ENCODE measurements at regions not wholly inside any gene's neighbourhood (a gene's known extent, or its start where the extent isn't known, plus 50 kb on each side); places are given as distances from the start of the nearest gene placed in this dataset.

- Mint-ChIP-seq H3K36me3 (ENCODE audit: low read depth) (no peaks in the 10 kb centered on the region; the same call in 2 of the 3 replicates), H3K4me1 (peaks cover 13% of the 10 kb centered on the region), H3K4me3 (no peak overlapping the region), H3K9me3 (no peaks in the 10 kb centered on the region; the same call in 2 of the 3 replicates), H3K27me3 (ENCODE audit: insufficient read depth, low read depth, poor library complexity) (peaks cover 2% of the 10 kb centered on the region), H3K27ac (no peak overlapping the region)
- H2AFZ ChIP-seq = no peak overlapping the region
- ATAC-seq (no peak), DNase-seq (ENCODE audit: low spot score) (no peak)
- no peaks in the 10 kb centered on the region for H3K27me3 ChIP-seq (ENCODE audit: insufficient read depth)
- H3K9me2 ChIP-seq (ENCODE audit: insufficient read depth) = peaks cover 3% of the 10 kb centered on the region; the same call in 1 of the 2 replicates
- no peak overlapping the region for H3K27ac ChIP-seq (ENCODE audit: low read depth)
- H3K4me2 ChIP-seq = no peak overlapping the region
- no peaks in the 10 kb centered on the region for H3K36me3 ChIP-seq (ENCODE audit: insufficient read depth)
- H3K4me3 ChIP-seq = no peak overlapping the region
- H4K20me1 ChIP-seq (replicated peaks; ENCODE audit: insufficient read depth) = no peaks in the 10 kb centered on the region
- TF ChIP-seq NANOG (IDR thresholded peaks at IDR 0.05; ENCODE audit: borderline replicate concordance) (no peak), STAT1 (IDR thresholded peaks at IDR 0.05; ENCODE audit: unreplicated experiment) (no peak), REST (IDR thresholded peaks at IDR 0.05; ENCODE audit: unreplicated experiment) (no peak), ZNF331 (CRISPR knock-in tag; IDR thresholded peaks at IDR 0.05; ENCODE audit: low read depth) (no peak), ETS1 (IDR thresholded peaks at IDR 0.05) (no peak), EZH2phosphoT487 (IDR thresholded peaks at IDR 0.05; ENCODE audit: unreplicated experiment) (no peak), JUNB (IDR thresholded peaks at IDR 0.05; ENCODE audit: unreplicated experiment) (no peak)
- no peaks in the 10 kb centered on the region for H3F3A ChIP-seq (replicated peaks; ENCODE audit: low read depth)
- H3K4me1 ChIP-seq (ENCODE audit: insufficient read depth) = no peaks in the 10 kb centered on the region
- H3K79me2 ChIP-seq (replicated peaks; ENCODE audit: insufficient read depth) = no peaks in the 10 kb centered on the region
Measured at GRCh38 chr10:1944487-1944886, 207.2 kb upstream of the ADARB2 start.

GRCh38 chr10:1942478-1942877 lies 205.2 kb upstream of the ADARB2 start:
- H3K4me3 ChIP-seq = no peak overlapping the region
- H3K27ac Mint-ChIP-seq = no peak overlapping the region
- ATAC-seq (no peak), DNase-seq (ENCODE audit: low spot score) (no peak)
- no peaks in the 10 kb centered on the region for H3K79me2 ChIP-seq (replicated peaks; ENCODE audit: insufficient read depth)
- no peaks in the 10 kb centered on the region for H3K27me3 Mint-ChIP-seq (ENCODE audit: insufficient read depth, low read depth, poor library complexity)
- H3K4me1 ChIP-seq (ENCODE audit: insufficient read depth) = no peaks in the 10 kb centered on the region
- no peaks in the 10 kb centered on the region; the same call in 2 of the 3 replicates for H3K9me3 Mint-ChIP-seq
- no peak overlapping the region for H3K27ac ChIP-seq (ENCODE audit: low read depth)
- H3K4me3 Mint-ChIP-seq = no peak overlapping the region
- peaks cover 13% of the 10 kb centered on the region for H3K4me1 Mint-ChIP-seq
- H3F3A ChIP-seq (replicated peaks; ENCODE audit: low read depth) = no peaks in the 10 kb centered on the region
- H3K36me3 Mint-ChIP-seq (ENCODE audit: low read depth) = no peaks in the 10 kb centered on the region; the same call in 2 of the 3 replicates
- no peaks in the 10 kb centered on the region for H3K27me3 ChIP-seq (ENCODE audit: insufficient read depth)
- no peaks in the 10 kb centered on the region for H4K20me1 ChIP-seq (replicated peaks; ENCODE audit: insufficient read depth)
- no peak overlapping the region for H2AFZ ChIP-seq
- H3K4me2 ChIP-seq = no peak overlapping the region
- H3K9me2 ChIP-seq (ENCODE audit: insufficient read depth) = peaks cover 3% of the 10 kb centered on the region; the same call in 1 of the 2 replicates
- no peaks in the 10 kb centered on the region for H3K36me3 ChIP-seq (ENCODE audit: insufficient read depth)
- TF ChIP-seq NANOG (IDR thresholded peaks at IDR 0.05; ENCODE audit: borderline replicate concordance) = no peak
- TF ChIP-seq EZH2 (IDR thresholded peaks at IDR 0.05; ENCODE audit: low read depth, unreplicated experiment) = no peak
- TF ChIP-seq JUNB (IDR thresholded peaks at IDR 0.05; ENCODE audit: unreplicated experiment) = no peak
- TF ChIP-seq POLR2AphosphoS5 (IDR thresholded peaks at IDR 0.05; ENCODE audit: low read depth) = no peak
- no peak for TF ChIP-seq CREB1 (CRISPR knock-in tag; IDR thresholded peaks at IDR 0.05; ENCODE audit: low read depth)
- TF ChIP-seq ZNF114 (CRISPR knock-in tag; IDR thresholded peaks at IDR 0.05) = no peak
- TF ChIP-seq ZNF331 (CRISPR knock-in tag; IDR thresholded peaks at IDR 0.05; ENCODE audit: low read depth) = no peak
- TF ChIP-seq CTCF (conservative IDR thresholded peaks at IDR 0.05; ENCODE audit: low read depth in 2 of 2) = no peak
- TF ChIP-seq REST (IDR thresholded peaks at IDR 0.05; ENCODE audit: unreplicated experiment) = no peak
- no peak for TF ChIP-seq STAT1 (IDR thresholded peaks at IDR 0.05; ENCODE audit: unreplicated experiment)
- no peak for TF ChIP-seq EZH2phosphoT487 (IDR thresholded peaks at IDR 0.05; ENCODE audit: unreplicated experiment)
